IMR-90 (cell line): ENCODE measurements at regions not wholly inside any gene's neighbourhood (a gene's known extent, or its start where the extent isn't known, plus 50 kb on each side); places are given as distances from the start of the nearest gene placed in this dataset.

Experiments used
- ATAC-seq: fragments of 200-7000 bp; cut with Tn5 transposase; 2 replicates; pipeline ENCODE4 v1.9.1; 2020; ENCODE audit warnings: low read depth, mild to moderate bottlenecking, moderate library complexity
- BruUV-seq: library from RNA; stranded (reverse); fragments of 400-500 nt; replicated peaks from 2 replicates; lab custom pipeline; 2021; lab: Mats Ljungman, UMichigan
- CTCF ChIA-PET: fragments of 300-600 bp; formaldehyde crosslinking; extraction: SDS; loops from one replicate; lab custom pipeline; 2021; ENCODE audit warnings: antibody characterized with exemption; lab: Yijun Ruan, JAX
- POLR2A ChIA-PET: fragments of 300-600 bp; sonication (Branson Sonifier 250); formaldehyde crosslinking; loops from one replicate; lab custom pipeline; 2022; ENCODE audit warnings: antibody characterized with exemption; ENCODE audit not compliant: unreplicated experiment; lab: Charles Lee
- DNase-seq: peaks from one replicate; pipeline ENCODE4 v3.0.0; 2013
- H2AFZ ChIP-seq: replicated peaks from 2 replicates; pipeline ENCODE3; 2013; ENCODE audit warnings: low read length, mild to moderate bottlenecking; ENCODE audit not compliant: poor library complexity
- H2AK5ac ChIP-seq: 2 replicates; pipeline ENCODE4 v1.6.1; 2013; ENCODE audit warnings: low read depth, low read length, inconsistent platforms
- H2AK9ac ChIP-seq: replicated peaks from 2 replicates; pipeline ENCODE3; 2013; ENCODE audit warnings: mild to moderate bottlenecking, low read depth, low read length, moderate library complexity; ENCODE audit not compliant: poor library complexity
- H2BK120ac ChIP-seq: 2 replicates; pipeline ENCODE4 v1.6.1; 2013; ENCODE audit warnings: low read depth, low read length, inconsistent platforms
- H2BK15ac ChIP-seq: 3 replicates; pipeline ENCODE4 v1.6.1; 2013; ENCODE audit warnings: low read depth, low read length, inconsistent platforms
- H2BK20ac ChIP-seq: 2 replicates; pipeline ENCODE4 v1.6.1; 2013; ENCODE audit warnings: low read depth, mild to moderate bottlenecking, inconsistent platforms, low read length, moderate library complexity
- H2BK5ac ChIP-seq: 2 replicates; pipeline ENCODE4 v1.6.1; 2013; ENCODE audit warnings: mild to moderate bottlenecking, low read depth, low read length, inconsistent platforms; ENCODE audit not compliant: poor library complexity, severe bottlenecking
- H3K14ac ChIP-seq: replicated peaks from 2 replicates; pipeline ENCODE4 v1.6.1; 2013; ENCODE audit warnings: low read depth, low read length, inconsistent platforms
- H3K18ac ChIP-seq: 2 replicates; pipeline ENCODE4 v1.6.1; 2013; ENCODE audit warnings: low read depth, low read length, control low read depth
- H3K23ac ChIP-seq: 2 replicates; pipeline ENCODE4 v1.6.1; 2013; ENCODE audit warnings: low read depth, low read length, inconsistent platforms
- H3K27ac ChIP-seq: 2 replicates; pipeline ENCODE4 v1.5.1; 2013; ENCODE audit warnings: mild to moderate bottlenecking, control low read depth, low read length; ENCODE audit not compliant: insufficient read depth
- H3K27me3 ChIP-seq: 2 replicates; pipeline ENCODE4 v1.6.1; 2013; ENCODE audit warnings: low read length; ENCODE audit not compliant: control insufficient read depth, insufficient read depth
- H3K36me3 ChIP-seq: 2 replicates; pipeline ENCODE4 v1.6.1; 2013; ENCODE audit warnings: low read length, mixed read lengths; ENCODE audit not compliant: control insufficient read depth, insufficient read depth
- H3K4ac ChIP-seq: 2 replicates; pipeline ENCODE4 v1.6.1; 2013; ENCODE audit warnings: low read depth, low read length, inconsistent platforms
- H3K4me1 ChIP-seq: 2 replicates; pipeline ENCODE4 v1.6.1; 2013; ENCODE audit warnings: low read length, mixed read lengths; ENCODE audit not compliant: control insufficient read depth, insufficient read depth
- H3K4me2 ChIP-seq: 2 replicates; pipeline ENCODE4 v1.6.1; 2013; ENCODE audit warnings: low read depth, mild to moderate bottlenecking, control low read depth, low read length, moderate library complexity
- H3K4me3 ChIP-seq: 2 replicates; pipeline ENCODE4 v1.5.1; 2013; ENCODE audit warnings: low read depth, mild to moderate bottlenecking, control low read depth, low read length, moderate library complexity; ENCODE audit not compliant: insufficient read depth
- H3K56ac ChIP-seq: 2 replicates; pipeline ENCODE4 v1.6.1; 2013; ENCODE audit warnings: low read length, inconsistent platforms; ENCODE audit not compliant: insufficient read depth; ENCODE audit errors: extremely low read depth
- H3K79me1 ChIP-seq, 2 experiments: 2 replicates each; pipeline ENCODE4 v1.6.1; 2013; ENCODE audit warnings: low read length in 2 of 2, inconsistent platforms in 1 of 2, low read depth in 1 of 2
- H3K9ac ChIP-seq: 2 replicates; pipeline ENCODE4 v1.6.1; 2013; ENCODE audit warnings: low read depth, low read length, control low read depth
- H3K9me1 ChIP-seq: 2 replicates; pipeline ENCODE4 v1.6.1; 2013; ENCODE audit warnings: low read length, inconsistent platforms; ENCODE audit not compliant: insufficient read depth
- H3K9me3 ChIP-seq: 2 replicates; pipeline ENCODE4 v1.6.1; 2013; ENCODE audit warnings: low read length; ENCODE audit not compliant: control insufficient read depth, insufficient read depth
- H4K20me1 ChIP-seq: 2 replicates; pipeline ENCODE4 v1.6.1; 2013; ENCODE audit warnings: low read length, inconsistent platforms; ENCODE audit not compliant: insufficient read depth
- H4K5ac ChIP-seq: 2 replicates; pipeline ENCODE4 v1.6.1; 2013; ENCODE audit warnings: mild to moderate bottlenecking, low read depth, low read length, control low read depth
- H4K8ac ChIP-seq, 2 experiments: 2 replicates each; pipeline ENCODE4 v1.6.1; 2013; ENCODE audit warnings: low read depth in 2 of 2, low read length in 2 of 2, control low read depth in 1 of 2, inconsistent platforms in 1 of 2
- H4K91ac ChIP-seq: 2 replicates; pipeline ENCODE4 v1.6.1; 2013; ENCODE audit warnings: low read depth, low read length, inconsistent platforms; ENCODE audit not compliant: insufficient read depth
- BHLHE40 ChIP-seq: fragments of 150-350 bp; IDR thresholded peaks from 2 replicates; pipeline ENCODE4 v1.6.1; 2016; ENCODE audit warnings: mild to moderate bottlenecking, low read depth, low read length
- CEBPB ChIP-seq: IDR thresholded peaks from 2 replicates; pipeline ENCODE4 v1.6.1; 2012; ENCODE audit warnings: low read depth, low read length, improper control_type of control experiment
- CHD1 ChIP-seq: IDR thresholded peaks from 2 replicates; pipeline ENCODE4 v1.6.1; 2012; ENCODE audit warnings: low read depth, low read length, improper control_type of control experiment
- CTCF ChIP-seq: conservative IDR thresholded peaks from 2 replicates; pipeline ENCODE4 v1.5.1; 2012; ENCODE audit warnings: mild to moderate bottlenecking, low read depth, low read length, improper control_type of control experiment
- ELK1 ChIP-seq: fragments of 150-350 bp; IDR thresholded peaks from 2 replicates; pipeline ENCODE4 v1.6.1; 2016; ENCODE audit warnings: low read depth, mild to moderate bottlenecking, low read length, moderate library complexity, borderline replicate concordance
- FOS ChIP-seq: fragments of 150-350 bp; IDR thresholded peaks from 2 replicates; pipeline ENCODE4 v1.6.1; 2016; ENCODE audit warnings: low read depth, low read length
- MAFK ChIP-seq: IDR thresholded peaks from 2 replicates; pipeline ENCODE4 v1.6.1; 2012; ENCODE audit warnings: low read depth, low read length, improper control_type of control experiment
- MXI1 ChIP-seq: IDR thresholded peaks from 2 replicates; pipeline ENCODE4 v1.6.1; 2012; ENCODE audit warnings: low read depth, mild to moderate bottlenecking, low read length, moderate library complexity, borderline replicate concordance
- NFE2L2 ChIP-seq: fragments of 150-350 bp; IDR thresholded peaks from 2 replicates; pipeline ENCODE4 v1.6.1; 2016; ENCODE audit warnings: low read depth, mild to moderate bottlenecking, low read length
- POLR2A ChIP-seq: IDR thresholded peaks from 2 replicates; pipeline ENCODE4 v1.6.1; 2012; ENCODE audit warnings: mild to moderate bottlenecking, low read depth, low read length
- RAD21 ChIP-seq: IDR thresholded peaks from 2 replicates; pipeline ENCODE4 v1.6.1; 2012; ENCODE audit warnings: low read length, improper control_type of control experiment
- RCOR1 ChIP-seq: IDR thresholded peaks from 2 replicates; pipeline ENCODE4 v1.6.1; 2012; ENCODE audit warnings: mild to moderate bottlenecking, low read length, improper control_type of control experiment; ENCODE audit not compliant: insufficient replicate concordance
- RFX5 ChIP-seq: IDR thresholded peaks from 2 replicates; pipeline ENCODE4 v1.8.0; 2012; ENCODE audit warnings: low read depth, mild to moderate bottlenecking, low read length, moderate library complexity
- SMC3 ChIP-seq: fragments of 150-350 bp; IDR thresholded peaks from 2 replicates; pipeline ENCODE4 v1.6.1; 2016; ENCODE audit warnings: low read depth, mild to moderate bottlenecking, antibody characterized with exemption, low read length, moderate library complexity
- USF2 ChIP-seq: fragments of 150-350 bp; IDR thresholded peaks from 2 replicates; pipeline ENCODE4 v1.6.1; 2017; ENCODE audit warnings: mild to moderate bottlenecking, antibody characterized with exemption, low read length, low read depth
- WGBS, 2 experiments: methylation state at CpG; one replicate each; pipeline versions ENCODE4 v1.1.5 to v1.1.7; 2013; ENCODE audit warnings: missing lambda C conversion rate in 2 of 2; ENCODE audit not compliant: insufficient read length in 1 of 2; ENCODE audit errors: extremely low coverage in 2 of 2; 5-methylcytosine and 5-hydroxymethylcytosine counted together
- dilution Hi-C: fragments of 300-500 bp; cut with HindIII; formaldehyde crosslinking; loops from one replicate; pipeline ENCODE4 v1.14.3; 2018; ENCODE audit warnings: low sequenced_read_pairs; ENCODE audit not compliant: unreplicated experiment
- in situ Hi-C: fragments of 300-500 bp; cut with MboI; formaldehyde crosslinking; loops from 3 replicates; pipeline ENCODE4 v1.14.3; 2019; ENCODE audit warnings: low sequenced_read_pairs, inconsistent platforms, mixed read lengths
- intact Hi-C: fragments of 100-400 bp; cut with micrococcal nuclease; formaldehyde crosslinking; loops from 2 replicates; pipeline ENCODE4 v1.10.0; 2022

GRCh38 chr3:194054016-194054415 is 81.9 kb upstream of the HES1 start:
- no peak for TF ChIP-seq POLR2A
- no peak for TF ChIP-seq BHLHE40
- no peak for TF ChIP-seq RFX5
- TF ChIP-seq USF2, result no peak
- TF ChIP-seq NFE2L2, result no peak
- no peak for TF ChIP-seq SMC3
- TF ChIP-seq MAFK, result no peak
- TF ChIP-seq CTCF, result no peak
- TF ChIP-seq RCOR1, result no peak
- no peak for TF ChIP-seq FOS
- TF ChIP-seq MXI1, result no peak
- TF ChIP-seq ELK1, result no peak
- TF ChIP-seq CHD1, result no peak
- TF ChIP-seq RAD21, result no peak
- no peak for TF ChIP-seq CEBPB
- ATAC-seq, result no peak
- Histone ChIP-seq H3K79me1 (no peaks in the 10 kb centered on the region), H3K23ac (no peak overlapping the region), H3K9me1 (no peaks in the 10 kb centered on the region), H4K8ac (no peak overlapping the region), H3K4me3 (no peak overlapping the region), H3K27me3 (peaks cover 18% of the 10 kb centered on the region), H3K36me3 (no peaks in the 10 kb centered on the region), H2BK15ac (no peak overlapping the region), H2BK20ac (no peak overlapping the region), H3K27ac (no peak overlapping the region), H3K4me1 (no peaks in the 10 kb centered on the region), H2AK9ac (no peak overlapping the region), H3K4me2 (no peak overlapping the region), H3K56ac (no peak overlapping the region), H3K18ac (no peak overlapping the region), H2BK120ac (no peak overlapping the region), H2BK5ac (no peak overlapping the region), H4K5ac (no peak overlapping the region), H4K20me1 (no peaks in the 10 kb centered on the region), H3K4ac (no peak overlapping the region), H3K9ac (no peak overlapping the region), H4K91ac (no peak overlapping the region), H3K9me3 (peaks cover 17% of the 10 kb centered on the region), H3K14ac (no peak overlapping the region; the same call in 1 of the 2 replicates), H2AK5ac (no peak overlapping the region), H2AFZ (no peak overlapping the region)
- POLR2A ChIA-PET, result no interaction called here
- CTCF ChIA-PET, result interaction anchor here (0.6 kb wide), 1 partner anchor 87 kb away, joined by 4 read pairs; no protein-coding TSS in a partner anchor
- dilution Hi-C loops (no loop called here), in situ Hi-C loops (no loop called here), intact Hi-C loops (no loop called here)
- DNase-seq, result no peak
- BruUV-seq, result no TSS peak
- no CpG with 5 or more reads among the region's 2 CpGs for WGBS, 2 experiments
